ENCODE measurements at regions not wholly inside any gene's neighbourhood (a gene's known extent, or its start where the extent isn't known, plus 50 kb on each side); places are given as distances from the start of the nearest gene placed in this dataset.
"Not testable (repeated sequence)": the region's sequence is repeated elsewhere in the genome, so short reads cannot be mapped to it uniquely, and the experiment has no call there.

GRCh38 chr11:71772193-71772592 is 60.8 kb upstream of the DEFB108B start:
- H3K4me3 Mint-ChIP-seq, H3K9me3 Mint-ChIP-seq: not testable (repeated sequence)

GRCh38 chr11:71774603-71775222 is 58.3 kb upstream of the DEFB108B start:
- Histone ChIP-seq H3K4me1 (ENCODE audit: control insufficient read depth, insufficient read depth, low read length) (no peaks in the 10 kb centered on the region), H3K36me3 (ENCODE audit: control insufficient read depth, insufficient read depth, low read length) (no peaks in the 10 kb centered on the region), H3K9me3 (ENCODE audit: control insufficient read depth, low read length) (no peaks in the 10 kb centered on the region), H3K27ac (ENCODE audit: low read depth, low read length) (no peak overlapping the region), H3K27me3 (ENCODE audit: control insufficient read depth, insufficient read depth, low read length, poor library complexity, severe bottlenecking) (no peaks in the 10 kb centered on the region), H3K4me3 (ENCODE audit: low read length) (no peak overlapping the region), H3K9ac (ENCODE audit: extremely low read depth, low read length, poor library complexity, severe bottlenecking) (no peak overlapping the region)
- 94 to 96% methylated on average over 16 to 30 of the region's 30 CpGs for WGBS, 2 experiments (ENCODE audit: insufficient coverage in 1 of 2, insufficient read length in 1 of 2)
- no peak for TF ChIP-seq CTCF (conservative IDR thresholded peaks at IDR 0.05)
- Mint-ChIP-seq H3K4me3 (no peak overlapping the region), H3K9me3 (peaks cover 3% of the 10 kb centered on the region), H3K27ac (no peak overlapping the region), H3K4me1 (no peaks in the 10 kb centered on the region), H3K27me3 (ENCODE audit: insufficient read depth) (no peaks in the 10 kb centered on the region), H3K36me3 (ENCODE audit: low read depth) (peaks cover 3% of the 10 kb centered on the region)
- DNase-seq, result no peak

More at GRCh38 chr11:71772193-71772592, 60.8 kb upstream of the DEFB108B start:
- not testable (repeated sequence) for DNase-seq; H3K9ac ChIP-seq (ENCODE audit: extremely low read depth, low read length, poor library complexity, severe bottlenecking); H3K27ac Mint-ChIP-seq; H3K27me3 ChIP-seq (ENCODE audit: control insufficient read depth, insufficient read depth, low read length, poor library complexity, severe bottlenecking); H3K9me3 ChIP-seq (ENCODE audit: control insufficient read depth, low read length); H3K27me3 Mint-ChIP-seq (ENCODE audit: insufficient read depth); H3K36me3 ChIP-seq (ENCODE audit: control insufficient read depth, insufficient read depth, low read length); H3K27ac ChIP-seq (ENCODE audit: low read depth, low read length); H3K36me3 Mint-ChIP-seq (ENCODE audit: low read depth); H3K4me1 ChIP-seq (ENCODE audit: control insufficient read depth, insufficient read depth, low read length); H3K4me1 Mint-ChIP-seq; H3K4me3 ChIP-seq (ENCODE audit: low read length)
- 93 to 97% methylated on average over 9 to 10 of the region's 12 CpGs for WGBS, 2 experiments (ENCODE audit: insufficient coverage in 1 of 2, insufficient read length in 1 of 2)

GRCh38 chr11:71780116-71780515 is 52.9 kb upstream of the DEFB108B start:
- not testable (repeated sequence) for H3K9ac ChIP-seq (ENCODE audit: extremely low read depth, low read length, poor library complexity, severe bottlenecking); H3K4me3 ChIP-seq (ENCODE audit: low read length); H3K36me3 ChIP-seq (ENCODE audit: control insufficient read depth, insufficient read depth, low read length); H3K9me3 ChIP-seq (ENCODE audit: control insufficient read depth, low read length); H3K36me3 Mint-ChIP-seq (ENCODE audit: low read depth); H3K4me3 Mint-ChIP-seq; H3K27me3 ChIP-seq (ENCODE audit: control insufficient read depth, insufficient read depth, low read length, poor library complexity, severe bottlenecking); H3K9me3 Mint-ChIP-seq; H3K4me1 ChIP-seq (ENCODE audit: control insufficient read depth, insufficient read depth, low read length); DNase-seq; H3K27ac Mint-ChIP-seq; H3K27ac ChIP-seq (ENCODE audit: low read depth, low read length); H3K27me3 Mint-ChIP-seq (ENCODE audit: insufficient read depth)
- H3K4me1 Mint-ChIP-seq, result peaks cover 28% of the 10 kb centered on the region
- WGBS, 2 experiments (ENCODE audit: insufficient coverage in 1 of 2, insufficient read length in 1 of 2), result 78 to 95% methylated on average over 3 to 6 of the region's 6 CpGs

GRCh38 chr11:71780771-71781170 is 52.2 kb upstream of the DEFB108B start:
- not testable (repeated sequence) for H3K27me3 ChIP-seq (ENCODE audit: control insufficient read depth, insufficient read depth, low read length, poor library complexity, severe bottlenecking); H3K36me3 Mint-ChIP-seq (ENCODE audit: low read depth); DNase-seq; H3K27ac Mint-ChIP-seq; H3K4me1 ChIP-seq (ENCODE audit: control insufficient read depth, insufficient read depth, low read length); H3K36me3 ChIP-seq (ENCODE audit: control insufficient read depth, insufficient read depth, low read length); H3K27ac ChIP-seq (ENCODE audit: low read depth, low read length); H3K9me3 Mint-ChIP-seq; H3K4me3 ChIP-seq (ENCODE audit: low read length); H3K27me3 Mint-ChIP-seq (ENCODE audit: insufficient read depth); H3K4me3 Mint-ChIP-seq; H3K9me3 ChIP-seq (ENCODE audit: control insufficient read depth, low read length); H3K9ac ChIP-seq (ENCODE audit: extremely low read depth, low read length, poor library complexity, severe bottlenecking)
- peaks cover 29% of the 10 kb centered on the region for H3K4me1 Mint-ChIP-seq
- 92 to 100% methylated on average over 1 to 4 of the region's 6 CpGs for WGBS, 2 experiments (ENCODE audit: insufficient coverage in 1 of 2, insufficient read length in 1 of 2)

- not testable (repeated sequence) for H3K9ac ChIP-seq (ENCODE audit: extremely low read depth, low read length, poor library complexity, severe bottlenecking); DNase-seq; H3K4me3 Mint-ChIP-seq; H3K9me3 ChIP-seq (ENCODE audit: control insufficient read depth, low read length); H3K4me3 ChIP-seq (ENCODE audit: low read length); H3K36me3 ChIP-seq (ENCODE audit: control insufficient read depth, insufficient read depth, low read length); H3K4me1 ChIP-seq (ENCODE audit: control insufficient read depth, insufficient read depth, low read length); H3K27me3 Mint-ChIP-seq (ENCODE audit: insufficient read depth); H3K27ac Mint-ChIP-seq; H3K36me3 Mint-ChIP-seq (ENCODE audit: low read depth); H3K27ac ChIP-seq (ENCODE audit: low read depth, low read length); H3K9me3 Mint-ChIP-seq; H3K27me3 ChIP-seq (ENCODE audit: control insufficient read depth, insufficient read depth, low read length, poor library complexity, severe bottlenecking)
- H3K4me1 Mint-ChIP-seq, result peaks cover 34% of the 10 kb centered on the region
- WGBS, 2 experiments (ENCODE audit: insufficient coverage in 1 of 2, insufficient read length in 1 of 2), result 91 to 100% methylated on average over 1 to 5 of the region's 5 CpGs
Observed at GRCh38 chr11:71781491-71781890, 51.5 kb upstream of the DEFB108B start.

GRCh38 chr11:71782229-71782861 is 50.7 kb upstream of the DEFB108B start:
- not testable (repeated sequence) for H3K27ac Mint-ChIP-seq; H3K27me3 ChIP-seq (ENCODE audit: control insufficient read depth, insufficient read depth, low read length, poor library complexity, severe bottlenecking); H3K36me3 ChIP-seq (ENCODE audit: control insufficient read depth, insufficient read depth, low read length); H3K4me3 ChIP-seq (ENCODE audit: low read length); H3K4me3 Mint-ChIP-seq; H3K27me3 Mint-ChIP-seq (ENCODE audit: insufficient read depth); H3K27ac ChIP-seq (ENCODE audit: low read depth, low read length); DNase-seq; H3K36me3 Mint-ChIP-seq (ENCODE audit: low read depth); H3K9me3 ChIP-seq (ENCODE audit: control insufficient read depth, low read length); H3K4me1 ChIP-seq (ENCODE audit: control insufficient read depth, insufficient read depth, low read length); H3K9ac ChIP-seq (ENCODE audit: extremely low read depth, low read length, poor library complexity, severe bottlenecking); H3K9me3 Mint-ChIP-seq
- peaks cover 34% of the 10 kb centered on the region for H3K4me1 Mint-ChIP-seq
- WGBS, 2 experiments (ENCODE audit: insufficient coverage in 1 of 2, insufficient read length in 1 of 2), result 92 to 95% methylated on average over 10 to 13 of the region's 13 CpGs

Data from endodermal cell (in vitro differentiated cells).